ENCODE measurements at regions not wholly inside any gene's neighbourhood (a gene's known extent, or its start where the extent isn't known, plus 50 kb on each side); places are given as distances from the start of the nearest gene placed in this dataset.
A peak's percentile ranks its signal among the peaks of the same experiment; 100 is the strongest.
"Not testable (repeated sequence)": the region's sequence is repeated elsewhere in the genome, so short reads cannot be mapped to it uniquely, and the experiment has no call there.

GRCh38 chr4:155582041-155582440 lies 84.6 kb upstream of the GUCY1A1 start:
- H3K4me3 ChIP-seq (ENCODE audit: control insufficient read depth, low read depth, low read length): no peak overlapping the region
- TF ChIP-seq CTCF (conservative IDR thresholded peaks at IDR 0.05; ENCODE audit: control insufficient read depth, insufficient read depth, low read depth, low read length): no peak
- no peak for DNase-seq (ENCODE audit: low read depth)

GRCh38 chr4:155578726-155579370 lies 87.8 kb upstream of the GUCY1A1 start:
- peak; percentile 25 for DNase-seq (ENCODE audit: low read depth)
- TF ChIP-seq CTCF (conservative IDR thresholded peaks at IDR 0.05; ENCODE audit: control insufficient read depth, insufficient read depth, low read depth, low read length): no peak
- H3K4me3 ChIP-seq (ENCODE audit: control insufficient read depth, low read depth, low read length): no peak overlapping the region

- no peak for TF ChIP-seq CTCF (conservative IDR thresholded peaks at IDR 0.05; ENCODE audit: control insufficient read depth, insufficient read depth, low read depth, low read length)
- no peak overlapping the region for H3K4me3 ChIP-seq (ENCODE audit: control insufficient read depth, low read depth, low read length)
- DNase-seq (ENCODE audit: low read depth): no peak
Measured at GRCh38 chr4:155578219-155578618, 88.4 kb upstream of the GUCY1A1 start.

- not testable (repeated sequence) for H3K4me3 ChIP-seq (ENCODE audit: control insufficient read depth, low read depth, low read length); DNase-seq (ENCODE audit: low read depth)
Measured at GRCh38 chr4:155574329-155574728, 92.3 kb upstream of the GUCY1A1 start.

GRCh38 chr4:155573126-155573525 lies 93.5 kb upstream of the GUCY1A1 start:
- H3K4me3 ChIP-seq (ENCODE audit: control insufficient read depth, low read depth, low read length): no peak overlapping the region
- DNase-seq (ENCODE audit: low read depth): no peak
- TF ChIP-seq CTCF (conservative IDR thresholded peaks at IDR 0.05; ENCODE audit: control insufficient read depth, insufficient read depth, low read depth, low read length): no peak

GRCh38 chr4:155572106-155572703 lies 94.4 kb upstream of the GUCY1A1 start:
- no peak overlapping the region for H3K4me3 ChIP-seq (ENCODE audit: control insufficient read depth, low read depth, low read length)
- peak; percentile 50 for DNase-seq (ENCODE audit: low read depth)
- no peak for TF ChIP-seq CTCF (conservative IDR thresholded peaks at IDR 0.05; ENCODE audit: control insufficient read depth, insufficient read depth, low read depth, low read length)

- DNase-seq (ENCODE audit: low read depth): no peak
- TF ChIP-seq CTCF (conservative IDR thresholded peaks at IDR 0.05; ENCODE audit: control insufficient read depth, insufficient read depth, low read depth, low read length): no peak
- no peak overlapping the region for H3K4me3 ChIP-seq (ENCODE audit: control insufficient read depth, low read depth, low read length)
Measured at GRCh38 chr4:155571184-155571944, 95.3 kb upstream of the GUCY1A1 start.
